ENCODE measurements at regions not wholly inside any gene's neighbourhood (a gene's known extent, or its start where the extent isn't known, plus 50 kb on each side); places are given as distances from the start of the nearest gene placed in this dataset.

DNA sequence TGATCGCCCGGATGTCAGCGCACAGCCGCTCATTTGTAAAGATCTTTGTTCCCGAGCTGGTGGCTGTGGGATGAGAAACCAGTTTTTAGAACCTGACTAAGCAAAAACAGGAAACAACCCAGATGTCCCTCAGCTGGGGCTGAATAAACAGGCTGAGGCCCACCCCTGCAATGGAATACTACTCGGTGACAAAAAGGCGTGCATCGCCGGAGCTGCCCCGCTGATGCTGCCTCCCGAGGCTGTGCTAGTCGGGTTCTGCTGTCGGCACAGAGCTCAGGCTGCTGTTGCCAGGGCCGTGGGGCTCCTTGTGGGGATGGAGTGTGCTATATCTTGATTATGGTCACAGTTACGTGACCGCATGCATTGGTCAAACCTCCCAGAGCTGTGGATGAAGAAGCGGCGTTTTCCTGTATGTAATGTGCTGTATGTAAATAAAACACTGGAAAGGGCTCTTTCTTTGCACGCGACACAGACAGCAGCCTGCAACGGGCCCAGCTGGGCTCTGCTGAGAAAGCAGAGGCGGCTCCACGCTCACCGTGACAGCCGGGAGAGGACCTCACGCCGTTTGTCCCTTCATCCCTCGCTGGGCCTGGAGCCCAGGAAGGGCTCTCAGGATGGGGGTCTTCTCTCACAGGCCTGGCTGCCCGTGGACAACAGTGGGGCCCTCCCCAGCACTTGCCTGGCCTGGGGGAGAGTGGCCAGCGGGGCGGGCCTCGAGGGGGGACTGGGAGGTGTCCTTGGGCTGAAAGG is 51.5 kb upstream of the RNU6ATAC start:
- no peak for DNase-seq (ENCODE audit: low spot score)
- no peaks in the 10 kb centered on the region for H3K36me3 ChIP-seq
- Mint-ChIP-seq H3K9me3 (peaks cover 5% of the 10 kb centered on the region), H3K27me3 (ENCODE audit: insufficient read depth, low read depth) (peaks cover 16% of the 10 kb centered on the region), H3K36me3 (no peaks in the 10 kb centered on the region), H3K4me1 (peaks cover 40% of the 10 kb centered on the region), H3K27ac (peak overlapping the region; percentile 95), H3K4me3 (no peak overlapping the region)
- H3K27ac ChIP-seq, result no peak overlapping the region
- no peak overlapping the region for H3K4me3 ChIP-seq
- no peaks in the 10 kb centered on the region for H3F3A ChIP-seq (ENCODE audit: low read depth)
- no peak overlapping the region for H3K9ac ChIP-seq
- H3K4me1 ChIP-seq, result peaks cover 22% of the 10 kb centered on the region
- H3K79me2 ChIP-seq (ENCODE audit: low read depth), result no peaks in the 10 kb centered on the region
- H3K4me2 ChIP-seq, result no peak overlapping the region
- no peaks in the 10 kb centered on the region for H3K27me3 ChIP-seq
- no peaks in the 10 kb centered on the region for H4K20me1 ChIP-seq (ENCODE audit: low read depth)
- no peaks in the 10 kb centered on the region for H3K9me3 ChIP-seq (ENCODE audit: low read depth)
- TF ChIP-seq, protein P1, sequence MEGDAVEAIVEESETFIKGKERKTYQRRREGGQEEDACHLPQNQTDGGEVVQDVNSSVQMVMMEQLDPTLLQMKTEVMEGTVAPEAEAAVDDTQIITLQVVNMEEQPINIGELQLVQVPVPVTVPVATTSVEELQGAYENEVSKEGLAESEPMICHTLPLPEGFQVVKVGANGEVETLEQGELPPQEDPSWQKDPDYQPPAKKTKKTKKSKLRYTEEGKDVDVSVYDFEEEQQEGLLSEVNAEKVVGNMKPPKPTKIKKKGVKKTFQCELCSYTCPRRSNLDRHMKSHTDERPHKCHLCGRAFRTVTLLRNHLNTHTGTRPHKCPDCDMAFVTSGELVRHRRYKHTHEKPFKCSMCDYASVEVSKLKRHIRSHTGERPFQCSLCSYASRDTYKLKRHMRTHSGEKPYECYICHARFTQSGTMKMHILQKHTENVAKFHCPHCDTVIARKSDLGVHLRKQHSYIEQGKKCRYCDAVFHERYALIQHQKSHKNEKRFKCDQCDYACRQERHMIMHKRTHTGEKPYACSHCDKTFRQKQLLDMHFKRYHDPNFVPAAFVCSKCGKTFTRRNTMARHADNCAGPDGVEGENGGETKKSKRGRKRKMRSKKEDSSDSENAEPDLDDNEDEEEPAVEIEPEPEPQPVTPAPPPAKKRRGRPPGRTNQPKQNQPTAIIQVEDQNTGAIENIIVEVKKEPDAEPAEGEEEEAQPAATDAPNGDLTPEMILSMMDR (IDR thresholded peaks at IDR 0.05), result no peak
- TF ChIP-seq EZH2phosphoT487 (IDR thresholded peaks at IDR 0.05) (no peak), EZH2 (IDR thresholded peaks at IDR 0.05) (no peak)
- H2AFZ ChIP-seq (replicated peaks), result no peak overlapping the region

DNA sequence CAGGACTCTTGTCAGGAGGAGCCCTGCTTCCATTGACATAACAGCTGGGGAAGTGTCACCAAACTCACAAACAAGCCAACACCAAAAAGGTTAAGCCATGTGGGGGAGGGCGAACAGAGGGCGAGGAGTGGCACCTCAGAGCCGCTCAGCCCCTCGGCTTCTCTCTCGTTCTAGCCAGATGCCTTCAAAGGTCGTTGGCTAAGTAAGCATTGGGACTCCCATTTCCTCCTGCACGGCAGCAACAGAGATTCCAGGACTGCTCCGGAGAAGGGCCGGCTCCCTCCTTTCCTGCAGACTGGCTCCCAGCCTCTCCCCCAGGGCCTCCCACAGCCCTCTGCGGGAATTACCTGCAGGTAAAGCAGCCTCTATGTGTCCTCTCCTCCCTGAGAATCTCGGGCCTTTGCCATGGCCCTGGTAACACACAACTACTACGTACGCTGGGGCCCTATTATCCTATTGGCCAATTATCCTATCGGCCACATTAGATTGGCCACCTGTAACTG is 52.1 kb upstream of the RNU6ATAC start:
- H3K4me1 ChIP-seq, result peaks cover 22% of the 10 kb centered on the region
- no peak overlapping the region for H3K4me3 Mint-ChIP-seq
- DNase-seq (ENCODE audit: low spot score), result no peak
- H3K9ac ChIP-seq, result no peak overlapping the region
- no peak overlapping the region for H3K27ac ChIP-seq
- H3F3A ChIP-seq (ENCODE audit: low read depth), result no peaks in the 10 kb centered on the region
- H3K9me3 Mint-ChIP-seq, result peaks cover 5% of the 10 kb centered on the region
- H3K27me3 Mint-ChIP-seq (ENCODE audit: insufficient read depth, low read depth), result peaks cover 16% of the 10 kb centered on the region
- no peak overlapping the region for H2AFZ ChIP-seq (replicated peaks)
- H3K9me3 ChIP-seq (ENCODE audit: low read depth), result no peaks in the 10 kb centered on the region
- no peaks in the 10 kb centered on the region for H4K20me1 ChIP-seq (ENCODE audit: low read depth)
- H3K4me2 ChIP-seq, result no peak overlapping the region
- H3K27ac Mint-ChIP-seq, result no peak overlapping the region
- no peaks in the 10 kb centered on the region for H3K36me3 Mint-ChIP-seq
- TF ChIP-seq EZH2 (IDR thresholded peaks at IDR 0.05) (no peak), EZH2phosphoT487 (IDR thresholded peaks at IDR 0.05) (no peak)
- TF ChIP-seq, protein P1 (IDR thresholded peaks at IDR 0.05), result no peak
- peaks cover 40% of the 10 kb centered on the region for H3K4me1 Mint-ChIP-seq
- H3K4me3 ChIP-seq, result no peak overlapping the region
- H3K79me2 ChIP-seq (ENCODE audit: low read depth), result no peaks in the 10 kb centered on the region
- no peaks in the 10 kb centered on the region for H3K36me3 ChIP-seq
- H3K27me3 ChIP-seq, result no peaks in the 10 kb centered on the region

DNA sequence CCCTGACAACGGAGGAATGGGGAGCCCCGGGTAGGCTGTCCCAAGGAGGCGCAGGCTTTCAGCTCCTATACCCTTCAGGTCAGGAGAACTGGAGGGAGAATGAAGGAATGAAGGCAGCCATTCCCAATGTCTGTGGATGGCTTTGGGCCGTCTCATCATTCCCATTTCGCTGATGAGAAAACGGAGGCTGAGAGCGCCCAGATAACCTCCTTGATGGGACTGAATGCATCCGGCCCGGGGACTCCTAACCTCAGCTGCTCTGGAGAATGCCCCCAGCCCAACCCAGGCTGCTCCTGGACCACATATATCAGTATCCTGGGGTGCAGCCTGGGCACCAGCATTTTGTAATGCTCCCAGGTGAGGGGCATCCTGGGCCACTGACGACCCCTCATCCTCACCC is 52.6 kb upstream of the RNU6ATAC start:
- H3K27ac Mint-ChIP-seq, result no peak overlapping the region
- no peaks in the 10 kb centered on the region for H3K9me3 ChIP-seq (ENCODE audit: low read depth)
- H3K4me1 Mint-ChIP-seq, result peaks cover 40% of the 10 kb centered on the region
- H3K9ac ChIP-seq, result no peak overlapping the region
- H3K9me3 Mint-ChIP-seq, result peaks cover 5% of the 10 kb centered on the region
- no peaks in the 10 kb centered on the region for H3K27me3 ChIP-seq
- H3K27me3 Mint-ChIP-seq (ENCODE audit: insufficient read depth, low read depth), result peaks cover 15% of the 10 kb centered on the region
- H3K36me3 ChIP-seq, result no peaks in the 10 kb centered on the region
- no peak overlapping the region for H3K27ac ChIP-seq
- no peak overlapping the region for H3K4me3 ChIP-seq
- H3K79me2 ChIP-seq (ENCODE audit: low read depth), result no peaks in the 10 kb centered on the region
- H3K4me1 ChIP-seq, result peaks cover 22% of the 10 kb centered on the region
- no peaks in the 10 kb centered on the region for H3K36me3 Mint-ChIP-seq
- no peaks in the 10 kb centered on the region for H4K20me1 ChIP-seq (ENCODE audit: low read depth)
- DNase-seq (ENCODE audit: low spot score), result no peak
- TF ChIP-seq, protein P1 (IDR thresholded peaks at IDR 0.05), result no peak
- TF ChIP-seq EZH2 (IDR thresholded peaks at IDR 0.05) (no peak), EZH2phosphoT487 (IDR thresholded peaks at IDR 0.05) (no peak)
- H3F3A ChIP-seq (ENCODE audit: low read depth), result no peaks in the 10 kb centered on the region
- H3K4me3 Mint-ChIP-seq, result no peak overlapping the region
- no peak overlapping the region for H2AFZ ChIP-seq (replicated peaks)
- H3K4me2 ChIP-seq, result no peak overlapping the region

Data from neural progenitor cell (in vitro differentiated cells).